Endothelial cell (in vitro differentiated cells): ENCODE measurements at regions not wholly inside any gene's neighbourhood (a gene's known extent, or its start where the extent isn't known, plus 50 kb on each side); places are given as distances from the start of the nearest gene placed in this dataset.

Experiments used
- DNase-seq: peaks from one replicate; pipeline ENCODE4 v3.0.0; 2021; ENCODE audit warnings: low spot score
- H3K27ac Mint-ChIP-seq: one replicate; pipeline ENCODE4 v1.8.0; 2021; ENCODE audit warnings: mixed read lengths, inconsistent platforms; ENCODE audit not compliant: unreplicated experiment
- H3K27me3 Mint-ChIP-seq: one replicate; pipeline ENCODE4 v1.8.0; 2021; ENCODE audit warnings: mild to moderate bottlenecking, moderate library complexity, mixed read lengths, inconsistent platforms; ENCODE audit not compliant: unreplicated experiment
- H3K36me3 Mint-ChIP-seq: one replicate; pipeline ENCODE4 v1.8.0; 2021; ENCODE audit warnings: mild to moderate bottlenecking, low read depth, mixed read lengths, inconsistent platforms; ENCODE audit not compliant: unreplicated experiment
- H3K4me1 Mint-ChIP-seq: one replicate; pipeline ENCODE4 v1.8.0; 2021; ENCODE audit warnings: mild to moderate bottlenecking, mixed read lengths, inconsistent platforms; ENCODE audit not compliant: unreplicated experiment
- H3K4me3 Mint-ChIP-seq: one replicate; pipeline ENCODE4 v1.8.0; 2021; ENCODE audit warnings: mild to moderate bottlenecking, mixed read lengths, inconsistent platforms; ENCODE audit not compliant: unreplicated experiment
- H3K9me3 Mint-ChIP-seq: one replicate; pipeline ENCODE4 v1.8.0; 2021; ENCODE audit warnings: mixed read lengths, inconsistent platforms; ENCODE audit not compliant: unreplicated experiment
- TF ChIP-seq, protein P1 (sequence below): fragments of 200-600 bp; sonication (generic); IDR thresholded peaks from one replicate; pipeline ENCODE4 v1.5.0; 2021; ENCODE audit warnings: antibody characterized with exemption; ENCODE audit not compliant: unreplicated experiment

DNA sequence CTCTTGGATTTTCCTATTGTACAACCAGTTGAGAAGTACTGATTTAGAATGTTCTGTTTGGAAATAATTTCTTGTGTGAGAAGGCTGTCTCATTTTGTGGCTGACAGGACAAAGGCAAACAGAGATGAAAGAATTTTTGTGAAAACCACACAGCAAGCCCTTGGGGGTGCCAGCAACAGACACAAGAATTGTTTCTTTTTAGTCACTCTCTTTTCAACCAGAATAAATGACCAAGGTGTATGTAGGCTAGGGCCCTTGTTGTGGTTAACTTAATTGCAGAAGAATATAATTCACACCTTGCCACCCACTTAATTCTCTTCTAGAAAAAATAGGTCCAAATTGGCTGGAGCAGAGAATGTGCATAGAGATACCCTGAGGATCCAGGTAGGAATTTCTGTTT lies 329.4 kb upstream of the TBC1D5 start:
- no peaks in the 10 kb centered on the region for H3K4me1 Mint-ChIP-seq
- no peaks in the 10 kb centered on the region for H3K9me3 Mint-ChIP-seq
- no peak overlapping the region for H3K27ac Mint-ChIP-seq
- H3K4me3 Mint-ChIP-seq = no peak overlapping the region
- TF ChIP-seq, protein P1, sequence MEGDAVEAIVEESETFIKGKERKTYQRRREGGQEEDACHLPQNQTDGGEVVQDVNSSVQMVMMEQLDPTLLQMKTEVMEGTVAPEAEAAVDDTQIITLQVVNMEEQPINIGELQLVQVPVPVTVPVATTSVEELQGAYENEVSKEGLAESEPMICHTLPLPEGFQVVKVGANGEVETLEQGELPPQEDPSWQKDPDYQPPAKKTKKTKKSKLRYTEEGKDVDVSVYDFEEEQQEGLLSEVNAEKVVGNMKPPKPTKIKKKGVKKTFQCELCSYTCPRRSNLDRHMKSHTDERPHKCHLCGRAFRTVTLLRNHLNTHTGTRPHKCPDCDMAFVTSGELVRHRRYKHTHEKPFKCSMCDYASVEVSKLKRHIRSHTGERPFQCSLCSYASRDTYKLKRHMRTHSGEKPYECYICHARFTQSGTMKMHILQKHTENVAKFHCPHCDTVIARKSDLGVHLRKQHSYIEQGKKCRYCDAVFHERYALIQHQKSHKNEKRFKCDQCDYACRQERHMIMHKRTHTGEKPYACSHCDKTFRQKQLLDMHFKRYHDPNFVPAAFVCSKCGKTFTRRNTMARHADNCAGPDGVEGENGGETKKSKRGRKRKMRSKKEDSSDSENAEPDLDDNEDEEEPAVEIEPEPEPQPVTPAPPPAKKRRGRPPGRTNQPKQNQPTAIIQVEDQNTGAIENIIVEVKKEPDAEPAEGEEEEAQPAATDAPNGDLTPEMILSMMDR = no peak
- DNase-seq = no peak
- no peaks in the 10 kb centered on the region for H3K36me3 Mint-ChIP-seq
- H3K27me3 Mint-ChIP-seq = no peaks in the 10 kb centered on the region

DNA sequence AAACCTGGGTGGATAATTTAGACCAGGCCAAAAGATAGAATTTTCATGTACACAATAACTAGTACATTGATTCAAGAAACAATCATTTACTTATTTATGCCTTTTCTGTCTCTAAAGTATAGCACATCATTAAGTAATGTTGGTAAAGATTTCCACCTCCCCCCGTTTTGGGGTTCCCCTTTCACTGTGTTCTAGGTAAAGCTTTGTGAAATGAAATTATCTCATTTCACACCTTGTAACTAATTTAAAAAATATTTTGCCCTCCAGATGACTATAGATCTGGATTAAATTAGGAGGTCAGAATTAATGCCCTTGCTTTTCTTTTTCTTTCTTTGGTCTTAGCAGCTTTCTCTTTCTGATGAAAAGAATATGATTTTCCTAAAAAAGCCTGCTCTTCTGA lies 328.5 kb upstream of the TBC1D5 start:
- H3K36me3 Mint-ChIP-seq = no peaks in the 10 kb centered on the region
- H3K27ac Mint-ChIP-seq = no peak overlapping the region
- DNase-seq = no peak
- no peak overlapping the region for H3K4me3 Mint-ChIP-seq
- H3K27me3 Mint-ChIP-seq = no peaks in the 10 kb centered on the region
- no peaks in the 10 kb centered on the region for H3K4me1 Mint-ChIP-seq
- TF ChIP-seq, protein P1 = no peak
- no peaks in the 10 kb centered on the region for H3K9me3 Mint-ChIP-seq

DNA sequence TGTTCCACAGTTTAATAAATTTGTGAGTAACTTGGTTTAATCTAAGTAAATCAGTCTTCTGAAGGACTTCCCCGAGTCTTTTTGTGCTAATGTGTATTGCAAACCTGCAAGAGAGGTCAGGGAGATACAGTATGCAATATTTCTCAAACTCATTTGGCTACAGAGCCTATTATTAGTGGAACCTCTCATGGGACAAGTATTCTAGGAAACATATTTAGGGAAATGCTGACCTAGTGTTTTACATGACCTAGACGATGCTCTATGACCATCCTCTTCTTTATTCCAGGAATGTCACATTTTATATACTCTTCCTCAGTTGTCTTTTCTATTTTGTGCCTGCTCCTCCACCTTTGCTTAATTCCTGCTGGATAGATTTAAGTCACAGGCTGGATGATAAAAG lies 327.8 kb upstream of the TBC1D5 start:
- Mint-ChIP-seq H3K4me1 (no peaks in the 10 kb centered on the region), H3K27ac (no peak overlapping the region), H3K27me3 (no peaks in the 10 kb centered on the region), H3K4me3 (no peak overlapping the region), H3K36me3 (no peaks in the 10 kb centered on the region), H3K9me3 (no peaks in the 10 kb centered on the region)
- DNase-seq = no peak
- TF ChIP-seq, protein P1 = no peak

DNA sequence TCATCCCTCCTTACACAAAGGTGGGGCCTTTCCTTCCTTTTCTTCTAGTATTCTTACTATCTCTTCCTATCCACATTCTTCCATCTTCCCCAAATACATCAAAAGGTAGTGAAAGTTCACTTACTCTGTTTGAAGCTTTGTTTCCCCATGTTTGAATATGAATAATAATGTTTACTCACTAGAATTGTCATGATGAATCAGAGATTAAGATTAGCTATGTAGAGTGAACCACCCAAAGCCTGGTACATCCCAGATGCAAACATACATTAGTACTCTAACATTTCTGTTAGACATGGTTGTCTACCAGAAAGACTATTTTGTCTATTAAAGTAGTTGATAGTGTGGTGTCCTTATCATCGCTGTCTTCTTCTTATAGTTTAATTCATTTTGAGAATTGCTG lies 327.1 kb upstream of the TBC1D5 start:
- Mint-ChIP-seq H3K36me3 (no peaks in the 10 kb centered on the region), H3K4me3 (no peak overlapping the region), H3K9me3 (no peaks in the 10 kb centered on the region), H3K27me3 (no peaks in the 10 kb centered on the region), H3K27ac (no peak overlapping the region), H3K4me1 (no peaks in the 10 kb centered on the region)
- TF ChIP-seq, protein P1 = no peak
- DNase-seq = no peak

DNA sequence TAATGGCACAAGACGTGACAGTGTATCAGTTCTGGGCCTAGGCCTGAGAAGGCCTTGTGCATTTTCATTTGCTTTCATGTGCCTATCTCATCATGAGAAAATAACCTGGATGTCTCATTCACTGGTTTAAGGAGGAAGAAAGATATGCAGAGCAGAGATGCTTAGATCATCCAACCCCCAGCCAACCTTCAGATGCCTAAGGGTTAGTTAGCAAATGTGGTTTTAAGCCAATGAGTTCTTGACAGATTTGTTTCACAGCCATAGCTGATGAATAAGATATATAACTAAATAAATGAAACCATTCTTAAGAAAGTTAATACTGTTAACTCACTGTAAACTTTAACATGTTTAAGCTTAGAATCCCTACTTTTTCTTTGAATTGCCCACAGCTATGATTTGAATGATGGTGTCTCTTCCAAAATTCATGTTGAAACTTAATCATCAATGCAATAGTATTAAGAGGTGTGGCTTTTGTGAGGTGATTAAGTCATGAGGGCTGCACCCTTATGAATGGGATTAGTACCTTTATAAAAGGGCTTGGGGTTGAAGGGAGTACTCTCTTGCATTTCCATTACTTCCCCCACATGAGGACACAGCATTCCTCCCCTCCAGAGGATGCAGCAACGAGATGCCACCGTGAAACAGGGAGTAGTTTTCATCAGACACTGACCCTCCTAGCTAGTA lies 324.6 kb upstream of the TBC1D5 start:
- H3K27ac Mint-ChIP-seq = no peak overlapping the region
- no peak overlapping the region for H3K4me3 Mint-ChIP-seq
- H3K9me3 Mint-ChIP-seq = no peaks in the 10 kb centered on the region
- no peaks in the 10 kb centered on the region for H3K27me3 Mint-ChIP-seq
- no peaks in the 10 kb centered on the region for H3K36me3 Mint-ChIP-seq
- no peak for DNase-seq
- TF ChIP-seq, protein P1 = no peak
- no peaks in the 10 kb centered on the region for H3K4me1 Mint-ChIP-seq
